ENCODE measurements at regions not wholly inside any gene's neighbourhood (a gene's known extent, or its start where the extent isn't known, plus 50 kb on each side); places are given as distances from the start of the nearest gene placed in this dataset.

- H3K36me3 Mint-ChIP-seq (ENCODE audit: low read depth), result no peaks in the 10 kb centered on the region
- H3K9me3 Mint-ChIP-seq, result peaks cover 6% of the 10 kb centered on the region
- TF ChIP-seq CTCF (conservative IDR thresholded peaks at IDR 0.05), result no peak
- H3K27me3 Mint-ChIP-seq (ENCODE audit: low read depth), result no peaks in the 10 kb centered on the region
- no peak overlapping the region for H3K4me3 Mint-ChIP-seq
- no peaks in the 10 kb centered on the region for H3K4me1 Mint-ChIP-seq
- no peak overlapping the region for H3K27ac Mint-ChIP-seq (ENCODE audit: unreplicated experiment)
- DNase-seq (ENCODE audit: low read depth, low spot score), result no peak
Observed at GRCh38 chr11:105236664-105237063, 97.1 kb upstream of the CARD18 start.

DNA sequence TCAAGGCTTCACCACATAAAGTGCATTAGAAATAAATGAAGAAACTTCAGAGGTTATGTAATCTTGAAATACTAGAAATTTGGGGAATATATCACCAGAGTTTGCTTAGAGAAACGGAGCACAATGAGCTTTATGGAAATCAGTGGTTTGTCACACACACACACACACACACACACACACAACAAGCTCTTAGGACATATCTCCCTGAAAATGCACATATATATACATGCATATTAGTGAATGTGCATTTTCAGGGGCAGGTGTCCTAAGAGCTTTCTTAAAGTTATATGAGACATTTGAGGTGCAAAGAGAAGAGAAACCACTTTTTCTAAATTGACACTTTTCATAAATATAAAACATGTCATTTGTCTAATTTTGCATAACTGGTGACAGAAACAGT lies 93.7 kb upstream of the CARD18 start:
- Mint-ChIP-seq H3K36me3 (ENCODE audit: low read depth) (no peaks in the 10 kb centered on the region), H3K4me1 (no peaks in the 10 kb centered on the region), H3K9me3 (no peaks in the 10 kb centered on the region), H3K27me3 (ENCODE audit: low read depth) (no peaks in the 10 kb centered on the region), H3K27ac (ENCODE audit: unreplicated experiment) (no peak overlapping the region), H3K4me3 (no peak overlapping the region)
- DNase-seq (ENCODE audit: low read depth, low spot score), result no peak
- TF ChIP-seq CTCF (conservative IDR thresholded peaks at IDR 0.05), result no peak

- Mint-ChIP-seq H3K36me3 (ENCODE audit: low read depth) (no peaks in the 10 kb centered on the region), H3K9me3 (no peaks in the 10 kb centered on the region), H3K27me3 (ENCODE audit: low read depth) (no peaks in the 10 kb centered on the region), H3K4me3 (no peak overlapping the region), H3K4me1 (no peaks in the 10 kb centered on the region), H3K27ac (ENCODE audit: unreplicated experiment) (no peak overlapping the region)
- DNase-seq (ENCODE audit: low read depth, low spot score), result no peak
- TF ChIP-seq CTCF (conservative IDR thresholded peaks at IDR 0.05), result no peak
Observed at GRCh38 chr11:105232021-105232420, 92.5 kb upstream of the CARD18 start.

- H3K27me3 Mint-ChIP-seq (ENCODE audit: low read depth), result no peaks in the 10 kb centered on the region
- H3K9me3 Mint-ChIP-seq, result no peaks in the 10 kb centered on the region
- no peaks in the 10 kb centered on the region for H3K4me1 Mint-ChIP-seq
- H3K27ac Mint-ChIP-seq (ENCODE audit: unreplicated experiment), result no peak overlapping the region
- H3K36me3 Mint-ChIP-seq (ENCODE audit: low read depth), result no peaks in the 10 kb centered on the region
- no peak for DNase-seq (ENCODE audit: low read depth, low spot score)
- H3K4me3 Mint-ChIP-seq, result no peak overlapping the region
- no peak for TF ChIP-seq CTCF (conservative IDR thresholded peaks at IDR 0.05)
Observed at GRCh38 chr11:105230586-105230985, 91.0 kb upstream of the CARD18 start.

GRCh38 chr11:105229761-105230160 lies 90.2 kb upstream of the CARD18 start:
- Mint-ChIP-seq H3K27ac (ENCODE audit: unreplicated experiment) (no peak overlapping the region), H3K9me3 (no peaks in the 10 kb centered on the region), H3K36me3 (ENCODE audit: low read depth) (no peaks in the 10 kb centered on the region), H3K27me3 (ENCODE audit: low read depth) (no peaks in the 10 kb centered on the region), H3K4me3 (no peak overlapping the region), H3K4me1 (no peaks in the 10 kb centered on the region)
- no peak for TF ChIP-seq CTCF (conservative IDR thresholded peaks at IDR 0.05)
- no peak for DNase-seq (ENCODE audit: low read depth, low spot score)

- H3K4me1 Mint-ChIP-seq, result no peaks in the 10 kb centered on the region
- no peaks in the 10 kb centered on the region for H3K9me3 Mint-ChIP-seq
- TF ChIP-seq CTCF (conservative IDR thresholded peaks at IDR 0.05), result no peak
- no peak for DNase-seq (ENCODE audit: low read depth, low spot score)
- H3K27ac Mint-ChIP-seq (ENCODE audit: unreplicated experiment), result no peak overlapping the region
- no peaks in the 10 kb centered on the region for H3K27me3 Mint-ChIP-seq (ENCODE audit: low read depth)
- H3K4me3 Mint-ChIP-seq, result no peak overlapping the region
- H3K36me3 Mint-ChIP-seq (ENCODE audit: low read depth), result no peaks in the 10 kb centered on the region
Observed at GRCh38 chr11:105229257-105229656, 89.7 kb upstream of the CARD18 start.
